Fibroblast of lung (primary cell): ENCODE measurements at regions not wholly inside any gene's neighbourhood (a gene's known extent, or its start where the extent isn't known, plus 50 kb on each side); places are given as distances from the start of the nearest gene placed in this dataset.

Source experiments
- CTCF ChIP-seq, 2 donors: IDR thresholded peaks in 1 of 2; conservative IDR thresholded peaks in 1 of 2; 1 replicate in 1 of 2; 2 replicates in 1 of 2; pipeline ENCODE4 v1.5.1; 2011 to 2012; ENCODE audit warnings: low read length in 2 of 2, control low read depth in 1 of 2, inconsistent platforms in 1 of 2, low read depth in 1 of 2, mild to moderate bottlenecking in 1 of 2
- EZH2 ChIP-seq: IDR thresholded peaks from 2 replicates; pipeline ENCODE4 v1.5.1; 2012; ENCODE audit warnings: low read length, control low read depth, mild to moderate bottlenecking; ENCODE audit errors: missing control alignments

GRCh38 chr3:182252802-182253201 is 540.5 kb upstream of the ATP11B start:
- TF ChIP-seq CTCF (conservative IDR thresholded peaks at IDR 0.05 in 1 of 2, IDR thresholded peaks at IDR 0.05 in 1 of 2; ENCODE audit: low read depth in 1 of 2, low read length in 2 of 2) (no peak), EZH2 (no peak)
